WTC11 (cell line): ENCODE measurements at regions not wholly inside any gene's neighbourhood (a gene's known extent, or its start where the extent isn't known, plus 50 kb on each side); places are given as distances from the start of the nearest gene placed in this dataset.

Experiments used
- ATAC-seq: fragments of 200-7000 bp; cut with Tn5 transposase; 2 replicates; pipeline ENCODE4 v1.10.0; 2021; ENCODE audit warnings: mild to moderate bottlenecking, moderate library complexity
- CTCF ChIA-PET: fragments of 300-600 bp; sonication (Branson Sonifier 250); formaldehyde crosslinking; loops from one replicate; lab custom pipeline; 2021; ENCODE audit warnings: antibody characterized with exemption; lab: Charles Lee
- POLR2A ChIA-PET: fragments of 350-600 bp; sonication (Branson Sonifier 250); formaldehyde crosslinking; loops from one replicate; lab custom pipeline; 2021; ENCODE audit warnings: antibody characterized with exemption; lab: Charles Lee
- DNase-seq: peaks from one replicate; pipeline ENCODE4 v3.0.0; 2021; ENCODE audit warnings: low spot score
- H3K27ac Mint-ChIP-seq: 2 replicates; pipeline ENCODE4 v1.8.0; 2021; ENCODE audit warnings: mixed read lengths
- H3K27me3 Mint-ChIP-seq: 2 replicates; pipeline ENCODE4 v1.8.0; 2021; ENCODE audit warnings: low read depth, mild to moderate bottlenecking, moderate library complexity, mixed read lengths
- H3K36me3 Mint-ChIP-seq: 2 replicates; pipeline ENCODE4 v1.8.0; 2021; ENCODE audit warnings: mixed read lengths
- H3K4me1 Mint-ChIP-seq: 2 replicates; pipeline ENCODE4 v1.8.0; 2022; ENCODE audit warnings: mixed read lengths
- H3K4me3 Mint-ChIP-seq: 2 replicates; pipeline ENCODE4 v1.8.0; 2021; ENCODE audit warnings: mild to moderate bottlenecking, moderate library complexity, mixed read lengths
- H3K9me3 Mint-ChIP-seq: 2 replicates; pipeline ENCODE4 v1.8.0; 2021; ENCODE audit warnings: mixed read lengths
- AR ChIP-seq: fragments of 250-450 bp; sonication (Bioruptor Pico); IDR thresholded peaks from 2 replicates; pipeline ENCODE4 v1.9.0; 2021; ENCODE audit warnings: mild to moderate bottlenecking
- ATF3 ChIP-seq: sonication (generic); formaldehyde crosslinking; conservative IDR thresholded peaks from 2 replicates; pipeline ENCODE4 v1.8.1; 2022; ENCODE audit warnings: mild to moderate bottlenecking, missing genetic modification reagents
- ATF6 ChIP-seq: sonication (generic); formaldehyde crosslinking; IDR thresholded peaks from 2 replicates; pipeline ENCODE4 v1.8.1; 2023; ENCODE audit warnings: mild to moderate bottlenecking, missing genetic modification reagents
- CREM ChIP-seq: sonication (generic); formaldehyde crosslinking; IDR thresholded peaks from 2 replicates; pipeline ENCODE4 v1.8.1; 2022; ENCODE audit warnings: mild to moderate bottlenecking, missing genetic modification reagents, moderate library complexity
- ERG ChIP-seq: fragments of 250-450 bp; sonication (Bioruptor Pico); IDR thresholded peaks from 2 replicates; pipeline ENCODE4 v1.8.0; 2021; ENCODE audit warnings: mild to moderate bottlenecking
- ESRRA ChIP-seq: sonication (generic); formaldehyde crosslinking; IDR thresholded peaks from 2 replicates; pipeline ENCODE4 v1.8.1; 2022; ENCODE audit warnings: mild to moderate bottlenecking, missing genetic modification reagents, borderline replicate concordance
- FOXK1 ChIP-seq: sonication (generic); formaldehyde crosslinking; IDR thresholded peaks from 2 replicates; pipeline ENCODE4 v1.8.0; 2022; ENCODE audit warnings: mild to moderate bottlenecking, moderate library complexity, missing genetic modification reagents
- GTF2I ChIP-seq: fragments of 250-450 bp; sonication (Bioruptor Pico); conservative IDR thresholded peaks from 2 replicates; pipeline ENCODE4 v1.4.0; 2021; ENCODE audit warnings: mild to moderate bottlenecking
- IRF2 ChIP-seq: sonication (generic); formaldehyde crosslinking; IDR thresholded peaks from 2 replicates; pipeline ENCODE4 v1.8.0; 2022; ENCODE audit warnings: low read depth, missing genetic modification reagents, borderline replicate concordance
- JAZF1 ChIP-seq: fragments of 250-450 bp; sonication (Bioruptor Pico); IDR thresholded peaks from 2 replicates; pipeline ENCODE4 v1.9.0; 2021; ENCODE audit warnings: moderate library complexity, mild to moderate bottlenecking, inconsistent platforms
- MAX ChIP-seq: sonication (generic); formaldehyde crosslinking; IDR thresholded peaks from 2 replicates; pipeline ENCODE4 v1.8.0; 2022; ENCODE audit warnings: mild to moderate bottlenecking, missing genetic modification reagents
- MYBL2 ChIP-seq: sonication (generic); formaldehyde crosslinking; IDR thresholded peaks from 2 replicates; pipeline ENCODE4 v1.8.1; 2023; ENCODE audit warnings: mild to moderate bottlenecking, moderate library complexity, missing genetic modification reagents
- NFATC4 ChIP-seq: fragments of 250-450 bp; sonication (Bioruptor Pico); IDR thresholded peaks from 2 replicates; pipeline ENCODE4 v1.9.0; 2021; ENCODE audit warnings: mild to moderate bottlenecking
- NFE2L1 ChIP-seq: sonication (generic); formaldehyde crosslinking; IDR thresholded peaks from 2 replicates; pipeline ENCODE4 v1.8.1; 2023; ENCODE audit warnings: missing genetic modification reagents
- NFYB ChIP-seq: sonication (generic); formaldehyde crosslinking; conservative IDR thresholded peaks from 2 replicates; pipeline ENCODE4 v1.8.0; 2022; ENCODE audit warnings: low read depth, missing genetic modification reagents
- NR2C2 ChIP-seq: sonication (generic); formaldehyde crosslinking; IDR thresholded peaks from 2 replicates; pipeline ENCODE4 v1.8.0; 2022; ENCODE audit warnings: mild to moderate bottlenecking, missing genetic modification reagents
- NR3C1 ChIP-seq: sonication (generic); formaldehyde crosslinking; conservative IDR thresholded peaks from 2 replicates; pipeline ENCODE4 v1.8.1; 2023; ENCODE audit warnings: low read depth, mild to moderate bottlenecking, missing genetic modification reagents
- SOX15 ChIP-seq: fragments of 250-450 bp; sonication (Bioruptor Pico); IDR thresholded peaks from 2 replicates; pipeline ENCODE4 v1.9.0; 2021; ENCODE audit warnings: mild to moderate bottlenecking
- TEAD1 ChIP-seq: sonication (generic); formaldehyde crosslinking; IDR thresholded peaks from 2 replicates; pipeline ENCODE4 v1.8.0; 2022; ENCODE audit warnings: mild to moderate bottlenecking, missing genetic modification reagents
- ZMAT4 ChIP-seq: fragments of 250-450 bp; sonication (Bioruptor Pico); IDR thresholded peaks from 2 replicates; pipeline ENCODE4 v1.9.0; 2021; ENCODE audit warnings: mild to moderate bottlenecking
- ZNF219 ChIP-seq: sonication (generic); formaldehyde crosslinking; IDR thresholded peaks from 2 replicates; pipeline ENCODE4 v1.8.0; 2023; ENCODE audit warnings: missing genetic modification reagents, mild to moderate bottlenecking, borderline replicate concordance
- ZNF232 ChIP-seq: sonication (generic); formaldehyde crosslinking; IDR thresholded peaks from 2 replicates; pipeline ENCODE4 v1.8.0; 2022; ENCODE audit warnings: mild to moderate bottlenecking, missing genetic modification reagents
- ZNF317 ChIP-seq: sonication (generic); formaldehyde crosslinking; IDR thresholded peaks from 2 replicates; pipeline ENCODE4 v1.8.1; 2023; ENCODE audit warnings: low read depth, mild to moderate bottlenecking, moderate library complexity, missing genetic modification reagents, borderline replicate concordance
- ZNF396 ChIP-seq: fragments of 250-450 bp; sonication (Bioruptor Pico); IDR thresholded peaks from 2 replicates; pipeline ENCODE4 v1.8.0; 2021; ENCODE audit warnings: mild to moderate bottlenecking, moderate library complexity, borderline replicate concordance
- ZNF423 ChIP-seq: fragments of 250-450 bp; sonication (Bioruptor Pico); IDR thresholded peaks from 2 replicates; pipeline ENCODE4 v2.1.2; 2022; ENCODE audit warnings: mild to moderate bottlenecking, moderate library complexity

- TF ChIP-seq ZNF219 (CRISPR knock-in tag) (no peak), GTF2I (CRISPR knock-in tag) (no peak), ZMAT4 (no peak), ERG (CRISPR knock-in tag) (no peak), TEAD1 (no peak), ZNF317 (CRISPR knock-in tag) (no peak), ZNF396 (no peak), ZNF232 (CRISPR knock-in tag) (no peak), ATF3 (CRISPR knock-in tag) (no peak)
These were observed 75.7 kb upstream of the TBX3 start (continued) for GRCh38 chr12:114759635-114760034.

- CTCF ChIA-PET, result no interaction called here
- Mint-ChIP-seq H3K4me3 (no peak overlapping the region), H3K36me3 (no peaks in the 10 kb centered on the region), H3K4me1 (peaks cover 3% of the 10 kb centered on the region), H3K27me3 (no peaks in the 10 kb centered on the region; the same call in 1 of the 2 replicates), H3K9me3 (no peaks in the 10 kb centered on the region), H3K27ac (no peak overlapping the region; the same call in 1 of the 2 replicates)
- ATAC-seq (no peak), DNase-seq (no peak)
- TF ChIP-seq ZNF317 (CRISPR knock-in tag) (no peak), ATF3 (CRISPR knock-in tag) (no peak), NFYB (CRISPR knock-in tag) (no peak), NFATC4 (no peak), AR (CRISPR knock-in tag) (no peak), FOXK1 (CRISPR knock-in tag) (no peak), MYBL2 (no peak), SOX15 (no peak), NR3C1 (no peak), ZNF232 (CRISPR knock-in tag) (no peak), JAZF1 (CRISPR knock-in tag) (no peak), MAX (CRISPR knock-in tag) (no peak), IRF2 (CRISPR knock-in tag) (no peak), ATF6 (CRISPR knock-in tag) (no peak), CREM (CRISPR knock-in tag) (no peak), NR2C2 (CRISPR knock-in tag) (no peak), ZNF423 (CRISPR knock-in tag) (no peak), NFE2L1 (CRISPR knock-in tag) (no peak), ESRRA (CRISPR knock-in tag) (no peak)
- POLR2A ChIA-PET, result interaction anchor here (0.7 kb wide), 1 partner anchor 486 kb away, joined by 7 read pairs; no protein-coding TSS in a partner anchor
These were observed 73.8 kb upstream of the TBX3 start for GRCh38 chr12:114757684-114758325.
